ENCODE measurements at regions not wholly inside any gene's neighbourhood (a gene's known extent, or its start where the extent isn't known, plus 50 kb on each side); places are given as distances from the start of the nearest gene placed in this dataset.
"Not testable (repeated sequence)": the region's sequence is repeated elsewhere in the genome, so short reads cannot be mapped to it uniquely, and the experiment has no call there.

GRCh38 chr19:27858981-27859581 lies 1353.9 kb downstream of the UQCRFS1 start:
- no peak for DNase-seq (ENCODE audit: low read depth, low spot score)

GRCh38 chr19:27852931-27853330 lies 1360.0 kb downstream of the UQCRFS1 start:
- DNase-seq (ENCODE audit: low read depth, low spot score): not testable (repeated sequence)

- DNase-seq (ENCODE audit: low read depth, low spot score): no peak
Observed at GRCh38 chr19:27851543-27852060, 1361.3 kb downstream of the UQCRFS1 start.

DNA sequence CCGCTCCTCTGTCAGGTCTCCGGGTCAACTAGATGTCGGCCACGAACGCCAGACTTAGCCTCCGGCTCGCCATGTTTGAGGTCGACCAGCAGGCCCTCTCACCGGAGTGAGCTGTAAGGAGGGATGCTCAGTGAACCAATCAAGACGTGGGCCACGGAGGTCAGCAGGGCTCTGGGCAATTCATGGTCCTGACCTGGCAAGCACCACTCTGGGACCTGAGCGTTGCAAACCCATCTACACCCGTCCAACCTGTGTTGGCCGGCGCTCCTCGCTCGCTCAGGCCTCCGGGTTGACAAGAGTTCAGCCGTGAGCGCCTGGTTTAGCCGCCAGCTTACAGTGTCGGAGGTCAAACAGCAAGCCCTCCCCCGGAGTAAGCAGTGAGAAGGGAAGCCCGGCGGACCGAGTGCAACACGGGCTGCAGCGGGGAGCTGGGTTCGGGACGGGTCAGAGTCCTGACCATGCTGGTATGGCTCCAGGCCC lies 1361.9 kb downstream of the UQCRFS1 start:
- no peak for DNase-seq (ENCODE audit: low read depth, low spot score)

- no peak for DNase-seq (ENCODE audit: low read depth, low spot score)
Observed at GRCh38 chr19:27846944-27847343, 1366.0 kb downstream of the UQCRFS1 start.

GRCh38 chr19:27844261-27844660 lies 1368.7 kb downstream of the UQCRFS1 start:
- DNase-seq (ENCODE audit: low read depth, low spot score): no peak

- DNase-seq (ENCODE audit: low read depth, low spot score): no peak
Observed at GRCh38 chr19:27843861-27844260, 1369.1 kb downstream of the UQCRFS1 start.

GRCh38 chr19:27833031-27833430 lies 1379.9 kb downstream of the UQCRFS1 start:
- no peak for DNase-seq (ENCODE audit: low read depth, low spot score)

DNA sequence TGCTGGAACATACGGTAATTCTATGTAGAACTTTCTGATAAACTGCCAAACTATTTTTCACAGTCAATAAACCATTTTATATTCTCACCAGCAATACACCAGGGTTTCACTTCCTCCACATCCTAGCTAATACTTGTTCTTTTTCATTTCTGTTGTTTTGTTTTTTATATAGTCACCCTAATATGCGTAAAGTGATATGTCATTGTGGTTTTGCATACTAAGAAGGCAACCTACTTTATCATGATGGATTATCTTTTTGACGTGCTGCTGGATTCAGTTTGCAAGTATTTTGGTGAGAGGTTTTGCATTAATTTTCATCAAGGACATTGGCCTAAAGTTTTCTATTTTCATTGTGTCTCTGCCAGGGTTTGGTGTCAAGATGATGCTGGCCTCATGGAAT lies 1384.1 kb downstream of the UQCRFS1 start:
- no peak for DNase-seq (ENCODE audit: low read depth, low spot score)

- DNase-seq (ENCODE audit: low read depth, low spot score): no peak
Observed at GRCh38 chr19:27824108-27824507, 1388.8 kb downstream of the UQCRFS1 start.

GRCh38 chr19:27822336-27822735 lies 1390.6 kb downstream of the UQCRFS1 start:
- DNase-seq (ENCODE audit: low read depth, low spot score): no peak

DNA sequence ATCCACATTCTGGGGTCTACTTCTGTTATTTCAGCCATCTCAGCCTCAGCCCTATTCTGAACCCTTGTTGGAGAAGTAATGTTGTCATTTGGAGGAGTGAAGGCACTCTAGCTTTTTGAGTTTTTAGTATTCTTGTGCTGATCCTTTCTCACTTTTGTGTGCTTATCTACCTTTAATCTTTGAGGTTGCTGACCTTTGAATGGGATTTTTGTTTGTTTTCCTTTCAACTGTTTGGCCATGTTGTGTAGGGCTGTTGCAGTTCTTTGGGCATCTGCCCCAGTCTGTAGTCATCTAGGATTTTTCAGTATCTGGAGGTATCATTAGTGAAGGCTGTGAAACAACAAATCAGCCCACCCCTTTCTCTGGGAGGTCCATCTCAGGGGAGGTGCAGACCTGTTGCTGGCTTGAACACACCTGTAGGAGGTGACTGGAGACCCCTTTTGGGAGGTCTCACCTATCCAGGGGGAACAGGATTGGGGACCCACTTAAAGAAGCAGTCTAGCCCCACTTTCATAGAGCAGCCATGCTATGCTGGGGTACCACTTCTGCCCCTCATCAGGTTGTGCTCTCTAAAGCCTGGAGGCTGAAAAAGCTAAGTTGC lies 1391.4 kb downstream of the UQCRFS1 start:
- no peak for DNase-seq (ENCODE audit: low read depth, low spot score)

GRCh38 chr19:27815985-27816384 lies 1397.0 kb downstream of the UQCRFS1 start:
- DNase-seq (ENCODE audit: low read depth, low spot score): no peak

DNA sequence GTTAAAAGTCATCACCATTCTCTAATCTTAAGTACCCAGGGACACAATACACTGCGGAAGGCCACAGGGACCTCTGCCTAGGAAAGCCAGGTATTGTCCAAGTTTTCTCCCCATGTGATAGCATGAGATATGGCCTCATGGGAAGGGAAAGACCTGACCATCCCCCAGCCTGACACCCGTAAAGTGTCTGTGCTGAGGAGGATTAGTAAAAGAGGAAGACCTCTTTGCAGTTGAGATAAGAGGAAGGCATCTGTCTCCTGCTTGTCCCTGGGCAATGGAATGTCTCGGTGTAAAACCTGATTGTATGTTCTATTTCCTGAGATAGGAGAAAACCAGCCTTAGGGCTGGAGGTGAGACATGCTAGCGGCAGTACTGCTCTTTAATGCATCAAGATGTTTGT lies 1398.1 kb downstream of the UQCRFS1 start:
- DNase-seq (ENCODE audit: low read depth, low spot score): not testable (repeated sequence)

DNA sequence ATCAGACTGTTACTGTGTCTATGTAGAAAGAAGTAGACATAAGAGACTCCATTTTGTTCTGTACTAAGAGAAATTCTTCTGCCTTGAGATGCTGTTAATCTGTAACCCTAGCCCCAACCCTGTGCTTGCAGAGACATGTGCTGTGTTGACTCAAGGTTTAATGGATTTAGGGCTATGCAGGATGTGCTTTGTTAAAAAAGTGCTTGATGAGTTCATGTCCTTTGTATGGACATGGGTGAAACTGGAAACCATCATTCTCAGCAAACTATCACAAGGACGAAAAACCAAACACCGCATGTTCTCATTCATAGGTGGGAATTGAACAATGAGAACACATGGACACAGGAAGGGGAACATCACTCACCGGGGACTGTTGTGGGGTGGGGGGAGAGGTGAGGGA lies 1398.7 kb downstream of the UQCRFS1 start:
- DNase-seq (ENCODE audit: low read depth, low spot score): not testable (repeated sequence)

DNA sequence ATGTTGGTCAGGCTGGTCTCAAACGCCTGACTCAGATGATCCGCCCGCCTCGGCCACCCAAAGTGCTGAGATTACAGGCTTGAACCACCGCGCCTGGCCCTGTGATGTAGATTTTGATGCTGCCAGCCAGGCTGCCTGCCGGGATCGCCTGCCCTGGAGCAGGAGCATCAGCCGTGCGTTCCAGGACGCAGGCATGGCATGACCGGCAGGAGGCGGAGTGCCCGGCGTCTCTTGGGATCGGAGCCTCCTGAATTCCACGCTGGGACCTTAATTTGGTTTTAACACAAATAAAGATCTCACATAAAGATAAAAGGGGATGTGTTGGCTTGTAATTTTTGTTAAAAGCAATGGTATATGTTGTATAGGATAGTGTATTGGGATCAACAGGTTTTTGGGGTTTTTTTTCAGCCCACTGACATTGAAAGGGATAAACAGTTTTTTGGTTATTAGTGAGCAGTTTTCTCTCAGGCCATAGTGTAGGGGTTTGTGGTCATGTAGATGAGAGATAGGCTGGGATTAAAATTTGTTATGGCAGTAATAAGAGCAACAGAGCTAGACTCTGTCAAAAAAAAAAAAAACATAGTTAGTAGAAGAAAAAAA lies 1406.4 kb downstream of the UQCRFS1 start:
- DNase-seq (ENCODE audit: low read depth, low spot score): no peak

DNA sequence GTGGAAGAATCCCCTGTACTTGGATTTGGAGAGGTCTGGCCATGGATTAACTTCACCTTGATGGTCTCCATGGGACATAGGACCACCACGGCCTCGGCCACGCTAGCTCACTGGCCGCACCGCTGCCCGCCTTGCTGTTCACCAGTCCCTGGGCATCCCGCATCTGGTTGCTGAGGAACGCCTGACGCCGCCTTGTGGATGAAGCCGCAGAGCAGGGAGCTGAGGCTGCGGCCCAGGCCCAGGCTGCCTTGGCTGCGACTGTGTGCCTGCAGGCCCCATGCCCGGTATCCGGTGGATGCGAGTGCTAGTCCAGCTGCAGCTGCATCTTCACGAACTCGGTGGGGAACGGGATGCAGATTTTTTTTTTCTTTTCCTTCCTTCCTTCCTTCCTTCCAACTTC lies 1407.1 kb downstream of the UQCRFS1 start:
- DNase-seq (ENCODE audit: low read depth, low spot score): no peak

- not testable (repeated sequence) for DNase-seq (ENCODE audit: low read depth, low spot score)
Observed at GRCh38 chr19:27802293-27802692, 1410.7 kb downstream of the UQCRFS1 start.

DNA sequence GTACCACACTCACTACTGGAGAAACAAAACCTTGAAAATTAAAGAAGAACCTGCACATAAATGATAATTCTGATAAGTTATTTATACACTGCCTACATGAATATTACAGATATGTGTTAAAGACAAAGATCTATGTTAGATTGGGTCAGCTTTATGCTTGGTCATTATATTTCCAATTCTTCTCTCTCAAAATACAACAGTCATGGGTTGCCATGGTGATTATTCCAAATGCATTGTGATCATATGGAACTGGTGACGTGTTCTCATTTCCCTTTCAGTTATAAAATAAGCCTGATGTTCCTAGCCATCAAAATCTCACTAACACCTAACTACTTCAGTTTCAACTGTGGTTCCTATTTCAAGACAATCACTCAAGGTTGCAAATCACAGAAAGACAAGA lies 1416.4 kb downstream of the UQCRFS1 start:
- DNase-seq (ENCODE audit: low read depth, low spot score): no peak

DNA sequence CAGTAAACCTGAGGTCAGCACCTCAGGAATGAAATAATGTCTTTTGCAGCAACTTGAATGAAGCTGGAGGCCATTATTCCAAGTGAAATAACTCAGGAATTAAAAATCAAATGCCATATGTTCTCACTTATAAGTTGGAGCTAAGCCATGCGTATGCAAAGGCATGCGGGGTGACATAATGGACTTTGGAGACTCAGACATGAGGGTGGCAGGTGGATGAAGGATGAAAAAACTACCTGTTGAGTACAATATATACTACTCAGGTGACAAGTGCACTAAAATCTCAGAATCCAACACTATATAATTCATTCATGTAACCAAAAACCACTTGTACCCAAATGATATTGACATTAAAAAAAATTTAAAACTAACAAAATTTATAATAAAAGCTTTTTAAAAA lies 1416.9 kb downstream of the UQCRFS1 start:
- no peak for DNase-seq (ENCODE audit: low read depth, low spot score)

GRCh38 chr19:27795369-27795768 lies 1417.6 kb downstream of the UQCRFS1 start:
- DNase-seq (ENCODE audit: low read depth, low spot score): no peak

DNA sequence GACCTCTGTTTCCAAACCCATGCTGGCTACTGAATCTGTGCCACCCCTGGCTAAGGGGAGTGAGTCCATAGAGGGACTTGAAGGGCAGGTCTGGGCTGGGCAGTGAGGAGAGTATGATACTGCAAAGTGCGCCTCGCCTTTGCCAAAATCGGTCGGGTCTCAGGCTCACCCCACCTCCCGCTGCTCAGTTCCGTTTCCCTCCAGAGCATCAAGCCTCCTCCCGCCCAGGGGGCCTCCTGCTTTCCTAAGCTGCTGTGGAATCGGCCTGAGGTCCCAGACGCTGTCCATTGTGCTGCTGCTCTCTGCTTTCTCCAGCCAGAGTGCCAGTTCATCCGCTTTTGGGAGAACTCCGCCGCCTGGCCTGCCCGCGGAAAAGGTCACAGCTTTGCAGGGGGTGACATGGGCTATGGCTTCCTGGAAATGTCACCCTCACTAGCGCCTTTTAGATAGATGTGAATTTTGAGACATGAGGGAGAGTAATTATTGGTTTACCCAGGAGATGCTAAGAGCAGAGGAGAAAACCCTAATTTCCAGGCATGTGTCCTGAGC lies 1418.4 kb downstream of the UQCRFS1 start:
- no peak for DNase-seq (ENCODE audit: low read depth, low spot score)

Measured in iPS DF 19.7 (cell line).